IMR-90 (cell line): ENCODE measurements at regions not wholly inside any gene's neighbourhood (a gene's known extent, or its start where the extent isn't known, plus 50 kb on each side); places are given as distances from the start of the nearest gene placed in this dataset. TPM values are rescaled to one million over a fixed set of nuclear protein-coding genes. Genes with fewer than 3 reads are reported as not detected.

Experiments used
- microRNA-seq, 2 experiments: library from miRNA; stranded (forward) in 1 of 2; unstranded in 1 of 2; fragments of 10-50 nt in 1 of 2; fragments of <30 nt in 1 of 2; gene quantifications in 1 of 2; microRNA quantifications in 1 of 2; one replicate each; pipeline versions ENCODE3 to v1.1.0; 2013 to 2020; ENCODE audit not compliant: insufficient read depth in 1 of 2, insufficient read length in 1 of 2, unreplicated experiment in 1 of 2
- small RNA-seq, 5 experiments: library from RNA; depleted of rRNA; stranded (forward); fragments of <200 nt; gene quantifications; one replicate each; pipeline ENCODE3, GENCODE V24; 2012

Small RNA genes lying in the stretch of these regions (microRNA-seq; reads per million reads assigned to microRNA genes)
- gene RF00096 (ENCODE audit: insufficient read depth, insufficient read length) = not detected

Small RNA genes lying in the stretch of these regions (small RNA-seq; reads per million reads assigned to genes)
- 0 to 0.15 (median 0) reads per million in 5 experiments for gene RF00096
